H1 (cell line): ENCODE measurements at regions not wholly inside any gene's neighbourhood (a gene's known extent, or its start where the extent isn't known, plus 50 kb on each side); places are given as distances from the start of the nearest gene placed in this dataset.

Experiments used
- CTCF ChIA-PET: fragments of 300-600 bp; sonication (Branson Sonifier 250); formaldehyde crosslinking; loops from one replicate; lab custom pipeline; 2021; ENCODE audit not compliant: partially characterized antibody; lab: Charles Lee
- POLR2A ChIA-PET: fragments of 300-600 bp; sonication (Branson Sonifier 250); formaldehyde crosslinking; loops from one replicate; lab custom pipeline; 2021; ENCODE audit warnings: inconsistent platforms; ENCODE audit not compliant: partially characterized antibody; lab: Charles Lee
- DNase-seq, 2 experiments: peaks; one replicate each; pipeline versions ENCODE4 v3.0.0 to v3.0.0-alpha.2; 2010 to 2022; ENCODE audit warnings: low spot score in 2 of 2, low read depth in 1 of 2, mixed read lengths in 1 of 2
- FAIRE-seq: peaks from 2 replicates; lab custom pipeline; 2011; peaks lifted over from hg19 to GRCh38; lab: Jason Lieb, UNC
- H2AFZ ChIP-seq: 2 replicates; pipeline ENCODE4 v1.8.1; 2012; ENCODE audit warnings: low read length, inconsistent platforms
- H2AK5ac ChIP-seq: 2 replicates; pipeline ENCODE4 v1.6.1; 2013; ENCODE audit warnings: low read depth, low read length
- H2BK120ac ChIP-seq: replicated peaks from 2 replicates; pipeline ENCODE3; 2013; ENCODE audit warnings: low read depth, low read length, inconsistent platforms
- H2BK12ac ChIP-seq: 2 replicates; pipeline ENCODE4 v1.6.1; 2013; ENCODE audit warnings: low read depth, low read length
- H2BK15ac ChIP-seq: 2 replicates; pipeline ENCODE4 v1.6.1; 2013; ENCODE audit warnings: low read length
- H2BK20ac ChIP-seq: 2 replicates; pipeline ENCODE4 v1.6.1; 2013; ENCODE audit warnings: low read length
- H2BK5ac ChIP-seq: 2 replicates; pipeline ENCODE4 v1.6.1; 2013; ENCODE audit warnings: low read depth, low read length
- H3K14ac ChIP-seq: 2 replicates; pipeline ENCODE4 v1.6.1; 2013; ENCODE audit warnings: inconsistent platforms; ENCODE audit not compliant: insufficient read length
- H3K18ac ChIP-seq: 2 replicates; pipeline ENCODE4 v1.6.1; 2013; ENCODE audit warnings: low read length; ENCODE audit errors: extremely low read depth
- H3K23ac ChIP-seq: 2 replicates; pipeline ENCODE4 v1.6.1; 2013; ENCODE audit warnings: inconsistent platforms; ENCODE audit not compliant: insufficient read length
- H3K23me2 ChIP-seq: 2 replicates; pipeline ENCODE4 v1.6.1; 2013; ENCODE audit warnings: low read depth, low read length
- H3K27ac ChIP-seq: 2 replicates; pipeline ENCODE4 v1.6.1; 2011; ENCODE audit warnings: low read depth, low read length, inconsistent platforms
- H3K27me3 ChIP-seq, 4 experiments: replicated peaks in 1 of 4; 1 replicate in 1 of 4; 2 replicates in 3 of 4; pipeline versions ENCODE4 v1.6.1 to v1.8.1; 2011 to 2013; ENCODE audit warnings: low read length in 3 of 4, mild to moderate bottlenecking in 3 of 4, inconsistent platforms in 2 of 4, mixed read lengths in 2 of 4, moderate library complexity in 1 of 4; ENCODE audit not compliant: control insufficient read depth in 3 of 4, insufficient read depth in 3 of 4; ENCODE audit errors: extremely low read depth in 1 of 4
- H3K36me3 ChIP-seq, 4 experiments: 2 replicates each; pipeline versions ENCODE4 v1.6.1 to v1.8.1; 2011 to 2013; ENCODE audit warnings: mild to moderate bottlenecking in 4 of 4, low read length in 3 of 4, moderate library complexity in 2 of 4, control low read depth in 1 of 4, inconsistent platforms in 1 of 4; ENCODE audit not compliant: insufficient read depth in 4 of 4, control insufficient read depth in 2 of 4
- H3K4ac ChIP-seq: replicated peaks from 2 replicates; pipeline ENCODE3; 2013; ENCODE audit warnings: low read length, low read depth, mixed read lengths, inconsistent platforms; ENCODE audit not compliant: insufficient read length
- H3K4me1 ChIP-seq, 4 experiments: replicated peaks in 1 of 4; 1 replicate in 1 of 4; 2 replicates in 3 of 4; pipeline versions ENCODE4 v1.6.1 to v1.8.1; 2011 to 2013; ENCODE audit warnings: low read length in 3 of 4, inconsistent platforms in 2 of 4, mixed read lengths in 1 of 4; ENCODE audit not compliant: insufficient read depth in 4 of 4, control insufficient read depth in 3 of 4
- H3K4me2 ChIP-seq, 2 experiments: 2 replicates each; pipeline versions ENCODE4 v1.6.1 to v1.8.1; 2011 to 2013; ENCODE audit warnings: low read depth in 2 of 2, low read length in 2 of 2, control low read depth in 1 of 2, inconsistent platforms in 1 of 2, mild to moderate bottlenecking in 1 of 2; ENCODE audit not compliant: insufficient read depth in 1 of 2
- H3K4me3 ChIP-seq, 4 experiments: fragments of 200-600, 300-600 bp in 1 of 4; sonication (generic), shearing (Covaris generic), sonication (Bioruptor Twin) in 1 of 4; 2 replicates each; pipeline versions ENCODE4 v1.5.1 to v1.8.1; 2011 to 2016; ENCODE audit warnings: low read length in 4 of 4, low read depth in 3 of 4, control low read depth in 2 of 4, inconsistent platforms in 2 of 4, mild to moderate bottlenecking in 2 of 4, mixed read lengths in 1 of 4, moderate library complexity in 1 of 4; ENCODE audit not compliant: insufficient read depth in 2 of 4; ENCODE audit errors: extremely low read depth in 1 of 4
- H3K56ac ChIP-seq: replicated peaks from 2 replicates; pipeline ENCODE3; 2013; ENCODE audit warnings: low read depth, mild to moderate bottlenecking, mixed read lengths, low read length, inconsistent platforms; ENCODE audit not compliant: insufficient read length
- H3K79me1 ChIP-seq: 2 replicates; pipeline ENCODE4 v1.6.1; 2013; ENCODE audit warnings: low read depth, low read length, control low read depth
- H3K79me2 ChIP-seq, 2 experiments: 2 replicates each; pipeline versions ENCODE4 v1.6.1 to v1.8.1; 2012 to 2013; ENCODE audit warnings: low read length in 2 of 2, mild to moderate bottlenecking in 2 of 2, inconsistent platforms in 1 of 2; ENCODE audit not compliant: insufficient read depth in 2 of 2, control insufficient read depth in 1 of 2
- H3K9ac ChIP-seq, 4 experiments: replicated peaks in 1 of 4; 1 replicate in 1 of 4; 2 replicates in 3 of 4; pipeline versions ENCODE4 v1.6.1 to v1.8.1; 2011 to 2013; ENCODE audit warnings: low read depth in 3 of 4, low read length in 3 of 4, control low read depth in 2 of 4, mild to moderate bottlenecking in 2 of 4, moderate library complexity in 2 of 4, inconsistent platforms in 1 of 4; ENCODE audit errors: extremely low read depth in 1 of 4
- H3K9me3 ChIP-seq, 2 experiments: 2 replicates each; pipeline versions ENCODE4 v1.6.1 to v1.8.1; 2012 to 2013; ENCODE audit warnings: mild to moderate bottlenecking in 2 of 2, moderate library complexity in 2 of 2, control low read depth in 1 of 2, inconsistent platforms in 1 of 2, low read depth in 1 of 2, low read length in 1 of 2, mixed read lengths in 1 of 2; ENCODE audit not compliant: insufficient read depth in 2 of 2
- H4K20me1 ChIP-seq, 2 experiments: replicated peaks in 1 of 2; 2 replicates each; pipeline versions ENCODE3 to v1.8.1; 2011 to 2013; ENCODE audit warnings: inconsistent platforms in 2 of 2, low read length in 2 of 2, mild to moderate bottlenecking in 1 of 2; ENCODE audit not compliant: insufficient read depth in 2 of 2, control insufficient read depth in 1 of 2
- H4K5ac ChIP-seq: 2 replicates; pipeline ENCODE4 v1.6.1; 2013; ENCODE audit warnings: low read length, low read depth, mixed read lengths, inconsistent platforms; ENCODE audit not compliant: insufficient read length
- H4K8ac ChIP-seq: 2 replicates; pipeline ENCODE4 v1.8.0; 2013; ENCODE audit warnings: mild to moderate bottlenecking, moderate library complexity, low read length, inconsistent platforms; ENCODE audit not compliant: insufficient read depth; ENCODE audit errors: extremely low read depth
- H4K91ac ChIP-seq: replicated peaks from 2 replicates; pipeline ENCODE3; 2013; ENCODE audit warnings: low read length, mixed read lengths, inconsistent platforms; ENCODE audit not compliant: insufficient read length
- ASH2L ChIP-seq: fragments of 200-600, 300-600 bp; sonication (generic); IDR thresholded peaks from one replicate; pipeline ENCODE4 v1.7.1; 2017; ENCODE audit warnings: low read length
- BCL11A ChIP-seq, 2 experiments: IDR thresholded peaks; one replicate each; pipeline ENCODE4 v1.6.1; 2011; ENCODE audit warnings: low read depth in 2 of 2, low read length in 2 of 2, mild to moderate bottlenecking in 2 of 2
- BRCA1 ChIP-seq: IDR thresholded peaks from 2 replicates; pipeline ENCODE4 v1.6.1; 2012; ENCODE audit warnings: low read depth, low read length, improper control_type of control experiment
- CBX5 ChIP-seq: fragments of 300-800, 300-1000 bp; sonication (generic); IDR thresholded peaks from 2 replicates; pipeline ENCODE4 v1.7.1; 2016; ENCODE audit warnings: antibody characterized with exemption, low read length, low read depth
- CHD2 ChIP-seq: IDR thresholded peaks from 2 replicates; pipeline ENCODE4 v1.6.1; 2012; ENCODE audit warnings: low read length, improper control_type of control experiment
- JUN ChIP-seq: IDR thresholded peaks from 2 replicates; pipeline ENCODE4 v1.6.1; 2011; ENCODE audit warnings: low read depth, mild to moderate bottlenecking, improper control_type of control experiment, low read length
- KDM4A ChIP-seq: IDR thresholded peaks from one replicate; pipeline ENCODE4 v1.7.1; 2012; ENCODE audit warnings: low read depth, mild to moderate bottlenecking, moderate library complexity, low read length, inconsistent platforms; ENCODE audit not compliant: severe bottlenecking
- KDM5A ChIP-seq: fragments of 200-600 bp; IDR thresholded peaks from 2 replicates; pipeline ENCODE4 v1.7.1; 2012; ENCODE audit warnings: mild to moderate bottlenecking, low read length, inconsistent platforms, mixed read lengths
- POLR2A ChIP-seq, 2 experiments: IDR thresholded peaks; 1 replicate in 1 of 2; 2 replicates in 1 of 2; pipeline ENCODE4 v1.6.1; 2011; ENCODE audit warnings: low read depth in 2 of 2, low read length in 2 of 2, mild to moderate bottlenecking in 2 of 2; ENCODE audit errors: control extremely low read depth in 1 of 2
- RAD21 ChIP-seq, 2 experiments: IDR thresholded peaks in 1 of 2; conservative IDR thresholded peaks in 1 of 2; 2 replicates each; pipeline ENCODE4 v1.6.1; 2011; ENCODE audit warnings: low read depth in 2 of 2, low read length in 2 of 2, improper control_type of control experiment in 1 of 2, inconsistent platforms in 1 of 2, mild to moderate bottlenecking in 1 of 2, moderate library complexity in 1 of 2
- RXRA ChIP-seq: IDR thresholded peaks from 2 replicates; pipeline ENCODE4 v1.6.1; 2011; ENCODE audit warnings: low read depth, mild to moderate bottlenecking, low read length, moderate library complexity; ENCODE audit not compliant: insufficient read depth
- SP1 ChIP-seq: IDR thresholded peaks from 2 replicates; pipeline ENCODE4 v1.6.1; 2011; ENCODE audit warnings: low read depth, low read length
- SUZ12 ChIP-seq: fragments of 200-600 bp; sonication (generic); IDR thresholded peaks from 2 replicates; pipeline ENCODE4 v1.6.1; 2012; ENCODE audit warnings: mild to moderate bottlenecking, inconsistent platforms, low read length, moderate library complexity, mixed read lengths
- WGBS, 2 experiments: shearing (Covaris generic) in 1 of 2; methylation state at CpG; one replicate each; pipeline versions ENCODE4 v1.1.6 to v1.1.7; 2013 to 2015; ENCODE audit warnings: low lambda C conversion rate in 2 of 2, mixed read lengths in 2 of 2, inconsistent platforms in 1 of 2, low coverage in 1 of 2, missing lambda C conversion rate in 1 of 2; ENCODE audit not compliant: insufficient replicate concordance in 2 of 2, insufficient coverage in 1 of 2, insufficient read length in 1 of 2; ENCODE audit errors: extremely low coverage in 1 of 2, missing lambda C conversion rate in 1 of 2; 5-methylcytosine and 5-hydroxymethylcytosine counted together
- TF ChIP-seq, protein P1 (sequence below): IDR thresholded peaks from 2 replicates; pipeline ENCODE4 v1.6.1; 2012; ENCODE audit warnings: low read length, inconsistent platforms

DNA sequence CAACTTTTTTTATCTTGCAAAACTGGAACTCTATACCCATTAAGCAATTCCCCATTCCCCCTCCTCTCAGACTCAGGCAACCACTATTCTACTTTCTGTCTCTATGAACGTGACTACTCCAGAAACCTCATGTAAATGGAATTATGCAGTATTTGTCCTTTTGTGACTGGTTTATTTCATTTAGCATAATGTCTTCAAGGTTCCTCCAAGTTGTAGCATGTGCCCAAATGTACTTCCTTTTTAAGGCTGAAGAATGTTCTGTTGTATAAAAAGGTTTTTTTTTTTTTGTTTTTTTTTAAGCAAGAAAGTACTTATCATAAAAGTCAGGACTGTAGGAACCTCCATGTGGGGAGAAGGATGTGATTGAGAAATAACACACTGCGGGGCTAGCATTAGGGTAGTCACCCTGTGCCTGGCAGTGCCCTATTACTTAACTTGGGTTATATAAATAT is 145.3 kb upstream of the FOXN2 start:
- Histone ChIP-seq H2BK12ac (no peak overlapping the region), H3K9me3 (peaks cover 3 to 4% of the 10 kb centered on the region in 2 experiments; a peak in 2 of 4 replicates), H2BK15ac (no peak overlapping the region), H3K4me3 (no peak overlapping the region), H3K4me1 (peaks cover 0 to 2% (median 0%) of the 10 kb centered on the region in 4 experiments; a peak in 1 of 7 replicates), H3K23ac (no peak overlapping the region), H3K4ac (no peak overlapping the region), H3K27me3 (no peaks in the 10 kb centered on the region), H2BK20ac (no peak overlapping the region), H4K20me1 (no peaks in the 10 kb centered on the region), H2AK5ac (no peak overlapping the region), H3K4me2 (no peak overlapping the region), H3K9ac (no peak overlapping the region), H3K27ac (no peak overlapping the region), H3K14ac (no peak overlapping the region), H4K91ac (no peak overlapping the region), H3K23me2 (no peaks in the 10 kb centered on the region), H4K5ac (no peak overlapping the region), H3K56ac (no peak overlapping the region), H3K18ac (no peak overlapping the region), H2BK5ac (no peak overlapping the region), H3K79me2 (no peaks in the 10 kb centered on the region), H3K36me3 (no peaks in the 10 kb centered on the region), H2AFZ (no peak overlapping the region), H3K79me1 (no peaks in the 10 kb centered on the region), H2BK120ac (no peak overlapping the region), H4K8ac (no peak overlapping the region)
- DNase-seq, result no peak
- ChIA-PET CTCF (no interaction called here), POLR2A (no interaction called here)
- no peak for FAIRE-seq
- 92% methylated on average over 2 of the region's 2 CpGs; no CpG with 5 or more reads in 1 of the 2 experiments for WGBS, 2 experiments
- no peak for TF ChIP-seq JUN
- TF ChIP-seq, protein P1, sequence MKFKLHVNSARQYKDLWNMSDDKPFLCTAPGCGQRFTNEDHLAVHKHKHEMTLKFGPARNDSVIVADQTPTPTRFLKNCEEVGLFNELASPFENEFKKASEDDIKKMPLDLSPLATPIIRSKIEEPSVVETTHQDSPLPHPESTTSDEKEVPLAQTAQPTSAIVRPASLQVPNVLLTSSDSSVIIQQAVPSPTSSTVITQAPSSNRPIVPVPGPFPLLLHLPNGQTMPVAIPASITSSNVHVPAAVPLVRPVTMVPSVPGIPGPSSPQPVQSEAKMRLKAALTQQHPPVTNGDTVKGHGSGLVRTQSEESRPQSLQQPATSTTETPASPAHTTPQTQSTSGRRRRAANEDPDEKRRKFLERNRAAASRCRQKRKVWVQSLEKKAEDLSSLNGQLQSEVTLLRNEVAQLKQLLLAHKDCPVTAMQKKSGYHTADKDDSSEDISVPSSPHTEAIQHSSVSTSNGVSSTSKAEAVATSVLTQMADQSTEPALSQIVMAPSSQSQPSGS, result no peak
- no peak for TF ChIP-seq BCL11A (IDR thresholded peaks at IDR 0.05; ENCODE audit: low read depth in 2 of 2, low read length in 2 of 2)
- TF ChIP-seq SUZ12, result no peak
- TF ChIP-seq KDM4A, result no peak
- no peak for TF ChIP-seq CBX5
- TF ChIP-seq KDM5A, result no peak
- no peak for TF ChIP-seq CHD2
- TF ChIP-seq ASH2L, result no peak
- no peak for TF ChIP-seq POLR2A (IDR thresholded peaks at IDR 0.05; ENCODE audit: control extremely low read depth in 1 of 2, low read depth in 2 of 2, low read length in 2 of 2)
- no peak for TF ChIP-seq RAD21 (IDR thresholded peaks at IDR 0.05 in 1 of 2, conservative IDR thresholded peaks at IDR 0.05 in 1 of 2; ENCODE audit: low read depth in 2 of 2, low read length in 2 of 2)
- no peak for TF ChIP-seq SP1
- no peak for TF ChIP-seq BRCA1
- TF ChIP-seq RXRA, result no peak
